ENCODE measurements at regions not wholly inside any gene's neighbourhood (a gene's known extent, or its start where the extent isn't known, plus 50 kb on each side); places are given as distances from the start of the nearest gene placed in this dataset.

DNA sequence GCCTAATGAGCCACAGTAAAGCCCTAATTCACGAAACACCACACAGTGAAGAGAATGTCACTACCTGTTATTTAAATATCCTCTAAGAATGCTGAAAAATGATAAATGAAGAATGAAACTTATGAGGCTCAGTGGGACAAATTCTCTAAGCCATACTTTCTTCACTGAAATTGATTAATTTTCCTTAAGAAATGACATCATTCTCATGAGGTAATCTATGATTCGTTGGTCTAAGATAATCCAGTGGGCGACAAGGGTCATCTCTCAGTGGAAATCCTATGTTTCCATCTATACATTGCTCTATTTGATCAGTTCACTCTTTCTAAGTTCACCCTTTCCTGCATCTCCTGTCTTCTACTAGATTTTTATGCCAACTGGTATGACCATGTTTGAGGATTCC is 330.4 kb upstream of the ANKRD30A start:
- Histone ChIP-seq H3K9me3 (replicated peaks; ENCODE audit: control insufficient read depth, insufficient read depth, low read length) (no peaks in the 10 kb centered on the region), H3K4me3 (replicated peaks in 1 of 3; ENCODE audit: insufficient read depth in 1 of 3, low read depth in 1 of 3, low read length in 3 of 3) (no peak overlapping the region), H3K27me3 (ENCODE audit: control insufficient read depth in 2 of 2, insufficient read depth in 2 of 2, low read length in 2 of 2) (peaks cover 0 to 4% of the 10 kb centered on the region in 2 experiments), H4K20me1 (replicated peaks; ENCODE audit: control insufficient read depth, extremely low read depth, insufficient read depth, low read length) (no peaks in the 10 kb centered on the region), H3K79me2 (ENCODE audit: control insufficient read depth, insufficient read depth, low read length) (no peaks in the 10 kb centered on the region), H3K36me3 (ENCODE audit: control insufficient read depth in 2 of 2, extremely low read depth in 1 of 2, insufficient read depth in 2 of 2, low read length in 2 of 2) (no peaks in the 10 kb centered on the region), H3K27ac (ENCODE audit: insufficient read depth, low read depth, low read length) (no peak overlapping the region), H3K9ac (replicated peaks; ENCODE audit: extremely low read depth, insufficient read depth, low read length) (no peak overlapping the region), H2AFZ (ENCODE audit: low read depth, low read length) (no peak overlapping the region), H3K4me2 (ENCODE audit: insufficient read depth, low read length) (no peak overlapping the region), H3K4me1 (ENCODE audit: control insufficient read depth, extremely low read depth, insufficient read depth, low read length) (no peaks in the 10 kb centered on the region), H3K9me1 (replicated peaks; ENCODE audit: control insufficient read depth, extremely low read depth, insufficient read depth, low read length) (no peaks in the 10 kb centered on the region)
- TF ChIP-seq JUN (IDR thresholded peaks at IDR 0.05; ENCODE audit: borderline replicate concordance, insufficient read depth, insufficient read length, low read depth) (no peak), GATA2 (IDR thresholded peaks at IDR 0.05; ENCODE audit: insufficient read depth, insufficient read length, low read depth, low read length) (no peak), EZH2 (IDR thresholded peaks at IDR 0.05; ENCODE audit: borderline replicate concordance, low read depth, low read length, severe bottlenecking) (no peak), MYC (IDR thresholded peaks at IDR 0.05; ENCODE audit: low read depth, low read length) (no peak), FOS (IDR thresholded peaks at IDR 0.05; ENCODE audit: borderline replicate concordance, insufficient read depth, low read length) (no peak)
- TF ChIP-seq, protein P1, sequence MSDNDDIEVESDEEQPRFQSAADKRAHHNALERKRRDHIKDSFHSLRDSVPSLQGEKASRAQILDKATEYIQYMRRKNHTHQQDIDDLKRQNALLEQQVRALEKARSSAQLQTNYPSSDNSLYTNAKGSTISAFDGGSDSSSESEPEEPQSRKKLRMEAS (IDR thresholded peaks at IDR 0.05; ENCODE audit: insufficient read depth, insufficient read length), result no peak
- FAIRE-seq (no peak), DNase-seq (ENCODE audit: low read depth, low spot score) (no peak)
- ChIA-PET CTCF (no interaction called here), POLR2A (no interaction called here)
- dilution Hi-C loops (cut with MboI; ENCODE audit: extremely low pct_ligation_motif_present, low sequenced_read_pairs) (no loop called here), intact Hi-C loops (cut with micrococcal nuclease) (no loop called here)
- BruUV-seq (replicated peaks), result no TSS peak

DNA sequence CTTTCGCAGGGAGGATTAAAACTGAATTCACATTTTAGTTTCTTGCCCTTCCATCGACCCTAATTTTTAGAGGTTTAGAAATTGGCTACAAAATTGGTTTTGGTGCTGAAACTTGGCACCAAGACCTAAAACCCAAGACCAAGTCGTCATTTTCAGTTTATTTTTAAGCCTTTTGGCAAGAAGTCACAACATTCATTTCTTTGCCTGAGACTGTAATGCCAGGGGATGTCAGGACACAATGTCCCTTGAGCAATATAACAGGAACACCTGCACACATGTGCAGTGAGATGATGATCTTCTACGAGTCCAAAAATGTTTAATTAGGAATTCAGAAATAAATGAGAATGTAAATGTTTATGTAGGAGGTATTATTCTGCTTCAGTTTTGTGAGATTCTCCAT is 335.4 kb upstream of the ANKRD30A start:
- CTCF ChIA-PET, result interaction anchor here (1.6 kb wide), 1 partner anchor 1155 kb away, joined by 3 read pairs; no protein-coding TSS in a partner anchor
- Histone ChIP-seq H2AFZ (ENCODE audit: low read depth, low read length) (no peak overlapping the region), H3K9me3 (replicated peaks; ENCODE audit: control insufficient read depth, insufficient read depth, low read length) (no peaks in the 10 kb centered on the region), H3K9ac (replicated peaks; ENCODE audit: extremely low read depth, insufficient read depth, low read length) (no peak overlapping the region), H4K20me1 (replicated peaks; ENCODE audit: control insufficient read depth, extremely low read depth, insufficient read depth, low read length) (no peaks in the 10 kb centered on the region), H3K36me3 (ENCODE audit: control insufficient read depth in 2 of 2, extremely low read depth in 1 of 2, insufficient read depth in 2 of 2, low read length in 2 of 2) (no peaks in the 10 kb centered on the region), H3K79me2 (ENCODE audit: control insufficient read depth, insufficient read depth, low read length) (no peaks in the 10 kb centered on the region), H3K4me1 (ENCODE audit: control insufficient read depth, extremely low read depth, insufficient read depth, low read length) (no peaks in the 10 kb centered on the region), H3K9me1 (replicated peaks; ENCODE audit: control insufficient read depth, extremely low read depth, insufficient read depth, low read length) (no peaks in the 10 kb centered on the region), H3K4me2 (ENCODE audit: insufficient read depth, low read length) (no peak overlapping the region), H3K27me3 (ENCODE audit: control insufficient read depth in 2 of 2, insufficient read depth in 2 of 2, low read length in 2 of 2) (peaks cover 0 to 4% of the 10 kb centered on the region in 2 experiments), H3K27ac (ENCODE audit: insufficient read depth, low read depth, low read length) (no peak overlapping the region), H3K4me3 (replicated peaks in 1 of 3; ENCODE audit: insufficient read depth in 1 of 3, low read depth in 1 of 3, low read length in 3 of 3) (no peak overlapping the region)
- no peak for TF ChIP-seq FOS (IDR thresholded peaks at IDR 0.05; ENCODE audit: borderline replicate concordance, insufficient read depth, low read length)
- TF ChIP-seq, protein P2, sequence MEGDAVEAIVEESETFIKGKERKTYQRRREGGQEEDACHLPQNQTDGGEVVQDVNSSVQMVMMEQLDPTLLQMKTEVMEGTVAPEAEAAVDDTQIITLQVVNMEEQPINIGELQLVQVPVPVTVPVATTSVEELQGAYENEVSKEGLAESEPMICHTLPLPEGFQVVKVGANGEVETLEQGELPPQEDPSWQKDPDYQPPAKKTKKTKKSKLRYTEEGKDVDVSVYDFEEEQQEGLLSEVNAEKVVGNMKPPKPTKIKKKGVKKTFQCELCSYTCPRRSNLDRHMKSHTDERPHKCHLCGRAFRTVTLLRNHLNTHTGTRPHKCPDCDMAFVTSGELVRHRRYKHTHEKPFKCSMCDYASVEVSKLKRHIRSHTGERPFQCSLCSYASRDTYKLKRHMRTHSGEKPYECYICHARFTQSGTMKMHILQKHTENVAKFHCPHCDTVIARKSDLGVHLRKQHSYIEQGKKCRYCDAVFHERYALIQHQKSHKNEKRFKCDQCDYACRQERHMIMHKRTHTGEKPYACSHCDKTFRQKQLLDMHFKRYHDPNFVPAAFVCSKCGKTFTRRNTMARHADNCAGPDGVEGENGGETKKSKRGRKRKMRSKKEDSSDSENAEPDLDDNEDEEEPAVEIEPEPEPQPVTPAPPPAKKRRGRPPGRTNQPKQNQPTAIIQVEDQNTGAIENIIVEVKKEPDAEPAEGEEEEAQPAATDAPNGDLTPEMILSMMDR (IDR thresholded peaks at IDR 0.05; ENCODE audit: extremely low read depth in 1 of 2, insufficient read depth in 1 of 2, low read depth in 1 of 2, low read length in 2 of 2), result no peak
- TF ChIP-seq MYC (IDR thresholded peaks at IDR 0.05; ENCODE audit: low read depth, low read length), result no peak
- no peak for TF ChIP-seq JUN (IDR thresholded peaks at IDR 0.05; ENCODE audit: borderline replicate concordance, insufficient read depth, insufficient read length, low read depth)
- POLR2A ChIA-PET, result no interaction called here
- no TSS peak for BruUV-seq (replicated peaks)
- FAIRE-seq, result no peak
- intact Hi-C loops (cut with micrococcal nuclease), result no loop called here
- no peak for DNase-seq (ENCODE audit: low read depth, low spot score)
- dilution Hi-C loops (cut with MboI; ENCODE audit: extremely low pct_ligation_motif_present, low sequenced_read_pairs), result no loop called here

Measured in endothelial cell of umbilical vein (primary cell).